HCT116 (cell line): ENCODE measurements at regions not wholly inside any gene's neighbourhood (a gene's known extent, or its start where the extent isn't known, plus 50 kb on each side); places are given as distances from the start of the nearest gene placed in this dataset.

Experiments used
- ATAC-seq: fragments of 200-7000 bp; cut with Tn5 transposase; 2 replicates; pipeline ENCODE4 v1.9.1; 2020; ENCODE audit warnings: mild to moderate bottlenecking, moderate library complexity
- BruUV-seq: library from RNA; stranded (reverse); fragments of 400-500 nt; replicated peaks from 2 replicates; lab custom pipeline; 2021; lab: Mats Ljungman, UMichigan
- CTCF ChIA-PET: fragments of 300-600 bp; sonication (Branson Sonifier 250); formaldehyde crosslinking; loops from one replicate; lab custom pipeline; 2021; ENCODE audit warnings: antibody characterized with exemption; lab: Charles Lee
- POLR2A ChIA-PET: fragments of 300-600, 350-600 bp; sonication (Branson Sonifier 250); formaldehyde crosslinking; loops from one replicate; lab custom pipeline; 2021; ENCODE audit warnings: antibody characterized with exemption; lab: Charles Lee
- RAD21 ChIA-PET, 2 experiments: fragments of 300-600 bp; sonication (Branson Sonifier 250); formaldehyde crosslinking; loops; one replicate each; lab custom pipeline; 2023; ENCODE audit warnings: low total read pairs in 2 of 2; ENCODE audit not compliant: uncharacterized antibody in 2 of 2, unreplicated experiment in 2 of 2, low non-redundant PET in 1 of 2; lab: Charles Lee
- DNase-seq: peaks from one replicate; pipeline ENCODE4 v3.0.0-alpha.2; 2010; ENCODE audit warnings: low read depth, low spot score
- H2AFZ ChIP-seq: fragments of 200-600 bp; shearing (Covaris generic), sonication (generic); 2 replicates; pipeline ENCODE4 v1.6.1; 2017; ENCODE audit warnings: low read depth, mixed run types, mixed read lengths, antibody characterized with exemption, low read length; ENCODE audit not compliant: poor library complexity, severe bottlenecking
- H3K27ac ChIP-seq: 2 replicates; pipeline ENCODE4 v1.5.1; 2012; ENCODE audit warnings: low read depth, low read length
- H3K27me3 ChIP-seq: fragments of 200-600 bp; sonication (generic); 2 replicates; pipeline ENCODE4 v1.6.1; 2016; ENCODE audit warnings: mixed run types, low read length, mixed read lengths; ENCODE audit not compliant: insufficient read depth
- H3K36me3 ChIP-seq, 2 experiments: fragments of 200-500 bp in 1 of 2; fragments of 200-600 bp in 1 of 2; sonication (Bioruptor generic) in 1 of 2; sonication (generic) in 1 of 2; 2 replicates each; pipeline versions ENCODE4 v1.5.1 to v1.6.1; 2014 to 2016; ENCODE audit warnings: low read length in 2 of 2, inconsistent platforms in 1 of 2, mixed read lengths in 1 of 2, mixed run types in 1 of 2; ENCODE audit not compliant: insufficient read depth in 2 of 2, control insufficient read depth in 1 of 2
- H3K4me1 ChIP-seq, 2 experiments: fragments of 200-600 bp in 1 of 2; sonication (generic) in 1 of 2; 2 replicates each; pipeline versions ENCODE4 v1.5.1 to v1.6.1; 2012 to 2017; ENCODE audit warnings: low read length in 2 of 2, inconsistent platforms in 1 of 2, mild to moderate bottlenecking in 1 of 2, mixed read lengths in 1 of 2, mixed run types in 1 of 2, moderate library complexity in 1 of 2; ENCODE audit not compliant: insufficient read depth in 2 of 2, control insufficient read depth in 1 of 2
- H3K4me2 ChIP-seq: fragments of 200-600 bp; sonication (generic); 2 replicates; pipeline ENCODE4 v1.6.1; 2017; ENCODE audit warnings: mixed run types, low read length, mixed read lengths
- H3K4me3 ChIP-seq, 2 experiments: fragments of 200-600 bp in 1 of 2; sonication (generic) in 1 of 2; replicated peaks in 1 of 2; 2 replicates each; pipeline ENCODE4 v1.5.1; 2011 to 2016; ENCODE audit warnings: low read length in 2 of 2, control low read depth in 1 of 2, low read depth in 1 of 2, mild to moderate bottlenecking in 1 of 2, mixed read lengths in 1 of 2, mixed run types in 1 of 2
- H3K79me2 ChIP-seq: fragments of 200-600 bp; sonication (generic); 2 replicates; pipeline ENCODE4 v1.6.1; 2017; ENCODE audit warnings: mild to moderate bottlenecking, mixed run types, low read length, moderate library complexity, mixed read lengths; ENCODE audit not compliant: insufficient read depth
- H3K9ac ChIP-seq: fragments of 200-600 bp; sonication (generic); 2 replicates; pipeline ENCODE4 v1.6.1; 2016; ENCODE audit warnings: low read length, mixed read lengths
- H3K9me2 ChIP-seq: fragments of 200-600 bp; sonication (generic), shearing (Covaris generic); 2 replicates; pipeline ENCODE4 v1.6.1; 2017; ENCODE audit warnings: mixed run types, mild to moderate bottlenecking, moderate library complexity; ENCODE audit not compliant: insufficient read depth
- H3K9me3 ChIP-seq, 2 experiments: fragments of 200-500 bp in 1 of 2; fragments of 200-600 bp in 1 of 2; sonication (Bioruptor generic) in 1 of 2; sonication (generic) in 1 of 2; 2 replicates each; pipeline ENCODE4 v1.6.1; 2014 to 2017; ENCODE audit warnings: low read length in 2 of 2, mixed read lengths in 2 of 2, inconsistent platforms in 1 of 2, low read depth in 1 of 2, mild to moderate bottlenecking in 1 of 2, mixed run types in 1 of 2, moderate library complexity in 1 of 2; ENCODE audit not compliant: control insufficient read depth in 1 of 2, insufficient read depth in 1 of 2
- H4K20me1 ChIP-seq: fragments of 200-600 bp; sonication (generic), shearing (Covaris generic); 2 replicates; pipeline ENCODE4 v1.6.1; 2017; ENCODE audit warnings: mixed run types, mild to moderate bottlenecking, moderate library complexity; ENCODE audit not compliant: insufficient read depth
- CBX3 ChIP-seq: IDR thresholded peaks from 2 replicates; pipeline ENCODE4 v1.6.1; 2012; ENCODE audit warnings: low read depth
- CEBPB ChIP-seq: IDR thresholded peaks from 2 replicates; pipeline ENCODE4 v1.6.1; 2012; ENCODE audit warnings: low read depth
- EZH2phosphoT487 ChIP-seq: fragments of 200-600 bp; IDR thresholded peaks from 2 replicates; pipeline ENCODE4 v1.6.1; 2018; ENCODE audit warnings: antibody characterized with exemption, borderline replicate concordance
- MAX ChIP-seq: IDR thresholded peaks from 2 replicates; pipeline ENCODE4 v1.6.1; 2012
- POLR2A ChIP-seq: IDR thresholded peaks from 2 replicates; pipeline ENCODE4 v1.7.0; 2011; ENCODE audit warnings: borderline replicate concordance; ENCODE audit not compliant: insufficient read depth, insufficient read length; ENCODE audit errors: extremely low read depth
- POLR2AphosphoS5 ChIP-seq: IDR thresholded peaks from 2 replicates; pipeline ENCODE4 v1.6.1; 2011; ENCODE audit warnings: mild to moderate bottlenecking, low read depth, low read length, moderate library complexity
- REST ChIP-seq: IDR thresholded peaks from 2 replicates; pipeline ENCODE4 v1.6.1; 2012; ENCODE audit warnings: low read depth
- SP1 ChIP-seq: IDR thresholded peaks from 2 replicates; pipeline ENCODE4 v1.6.1; 2012; ENCODE audit warnings: low read depth
- ZBTB33 ChIP-seq: IDR thresholded peaks from 2 replicates; pipeline ENCODE4 v1.6.1; 2011; ENCODE audit warnings: mild to moderate bottlenecking, low read length, moderate library complexity; ENCODE audit not compliant: insufficient replicate concordance; ENCODE audit errors: extremely low read depth
- ZFX ChIP-seq: fragments of 450-650 bp; IDR thresholded peaks from 2 replicates; pipeline ENCODE4 v1.6.1; 2017
- ZNF274 ChIP-seq: fragments of 200-500 bp; sonication (Bioruptor generic); IDR thresholded peaks from 2 replicates; pipeline ENCODE4 v1.6.1; 2014; ENCODE audit warnings: mild to moderate bottlenecking, low read depth, low read length, inconsistent platforms
- intact Hi-C: fragments of 100-400 bp; cut with micrococcal nuclease; formaldehyde crosslinking; loops from 2 replicates; pipeline ENCODE4 v1.10.0; 2022

GRCh38 chr17:12423337-12423736, 242.4 kb upstream of the MYOCD start:
- no peak for ATAC-seq
- no TSS peak for BruUV-seq
- POLR2A ChIA-PET, result no interaction called here

More at GRCh38 chr17:12423337-12423736, 242.4 kb upstream of the MYOCD start:
- TF ChIP-seq ZNF274, result no peak
- no peak for TF ChIP-seq SP1
- no peak for TF ChIP-seq MAX
- no peak for TF ChIP-seq ZBTB33
- TF ChIP-seq ZFX, result no peak
- no peak for TF ChIP-seq CEBPB
- TF ChIP-seq REST, result no peak
- TF ChIP-seq POLR2AphosphoS5, result no peak
- TF ChIP-seq CBX3, result no peak
- TF ChIP-seq EZH2phosphoT487, result no peak
- no peak for TF ChIP-seq POLR2A
- TF ChIP-seq, all 23 proteins: peak for 0
- ChIA-PET RAD21 (no interaction called here), CTCF (no interaction called here)
- no peaks in the 10 kb centered on the region for H3K9me3 ChIP-seq
- H3K4me2 ChIP-seq, result no peak overlapping the region
- no peaks in the 10 kb centered on the region for H3K27me3 ChIP-seq
- no peaks in the 10 kb centered on the region for H3K36me3 ChIP-seq
- intact Hi-C loops, result no loop called here
- DNase-seq, result no peak
- H3K9me2 ChIP-seq, result no peaks in the 10 kb centered on the region
- H3K79me2 ChIP-seq, result no peaks in the 10 kb centered on the region
- no peak overlapping the region for H3K27ac ChIP-seq
- no peak overlapping the region for H2AFZ ChIP-seq
- no peaks in the 10 kb centered on the region for H4K20me1 ChIP-seq
- H3K9ac ChIP-seq, result no peak overlapping the region
- no peak overlapping the region for H3K4me3 ChIP-seq
- H3K4me1 ChIP-seq, result no peaks in the 10 kb centered on the region
